GM12878 (cell line): ENCODE measurements at regions not wholly inside any gene's neighbourhood (a gene's known extent, or its start where the extent isn't known, plus 50 kb on each side); places are given as distances from the start of the nearest gene placed in this dataset.

Experiments
- ATAC-seq: fragments of 200-7000 bp; cut with Tn5 transposase; 3 replicates; pipeline ENCODE4 v1.9.1; 2020; ENCODE audit warnings: mild to moderate bottlenecking, moderate library complexity
- BruUV-seq: library from RNA; stranded (reverse); fragments of 400-500 nt; replicated peaks from 2 replicates; lab custom pipeline; 2021; lab: Mats Ljungman, UMichigan
- CTCF ChIA-PET: fragments of 300-600 bp; sonication (Branson Sonifier 250); formaldehyde crosslinking; extraction: SDS; loops from one replicate; lab custom pipeline; 2021; ENCODE audit warnings: inconsistent platforms; lab: Yijun Ruan, JAX
- POLR2A ChIA-PET: fragments of 350-600 bp; formaldehyde crosslinking; extraction: SDS; loops from one replicate; lab custom pipeline; 2021; ENCODE audit warnings: inconsistent platforms; lab: Charles Lee
- RAD21 ChIA-PET: fragments of 300-600 bp; sonication (Branson Sonifier 250); formaldehyde crosslinking; loops from one replicate; lab custom pipeline; 2023; ENCODE audit warnings: antibody characterized with exemption; ENCODE audit not compliant: unreplicated experiment; lab: Charles Lee
- SMC1A ChIA-PET: fragments of 300-600 bp; sonication (Branson Sonifier 250); formaldehyde crosslinking; loops from one replicate; lab custom pipeline; 2023; ENCODE audit not compliant: unreplicated experiment, uncharacterized antibody; lab: Charles Lee
- DNase-seq: peaks from one replicate; pipeline ENCODE4 v3.0.0-alpha.2; 2011; ENCODE audit warnings: low read depth, low spot score
- FAIRE-seq: peaks from 3 replicates; lab custom pipeline; 2011; peaks lifted over from hg19 to GRCh38; lab: Jason Lieb, UNC
- H2AFZ ChIP-seq: 2 replicates; pipeline ENCODE4 v1.6.0; 2011; ENCODE audit warnings: low read depth, low read length, control low read depth; ENCODE audit not compliant: control insufficient read depth
- H3K27ac ChIP-seq: 2 replicates; pipeline ENCODE4 v1.5.1; 2011; ENCODE audit warnings: control low read depth; ENCODE audit not compliant: control insufficient read depth, insufficient read depth
- H3K27me3 ChIP-seq, 2 experiments: replicated peaks in 1 of 2; 2 replicates each; pipeline versions ENCODE4 v1.6.0 to v1.6.1; 2011; ENCODE audit warnings: low read length in 1 of 2; ENCODE audit not compliant: control insufficient read depth in 2 of 2, insufficient read depth in 2 of 2
- H3K36me3 ChIP-seq, 2 experiments: 2 replicates each; pipeline ENCODE4 v1.5.1; 2011; ENCODE audit warnings: low read length in 1 of 2; ENCODE audit not compliant: control insufficient read depth in 2 of 2, insufficient read depth in 2 of 2
- H3K4me1 ChIP-seq: 2 replicates; pipeline ENCODE4 v1.6.1; 2011; ENCODE audit warnings: mild to moderate bottlenecking, low read length, moderate library complexity, mixed read lengths; ENCODE audit not compliant: control insufficient read depth, insufficient read depth
- H3K4me2 ChIP-seq: 2 replicates; pipeline ENCODE4 v1.6.0; 2011; ENCODE audit warnings: control low read depth; ENCODE audit not compliant: control insufficient read depth, insufficient read depth
- H3K4me3 ChIP-seq: fragments of 200-600 bp; sonication (generic); 2 replicates; pipeline ENCODE4 v1.5.1; 2016
- H3K79me2 ChIP-seq: 2 replicates; pipeline ENCODE4 v1.6.0; 2011; ENCODE audit warnings: low read length; ENCODE audit not compliant: control insufficient read depth, insufficient read depth
- H3K9ac ChIP-seq: 2 replicates; pipeline ENCODE4 v1.8.0; 2011; ENCODE audit warnings: low read length, control low read depth, mixed read lengths; ENCODE audit not compliant: control insufficient read depth, insufficient read depth
- H3K9me3 ChIP-seq: replicated peaks from 3 replicates; pipeline ENCODE4 v1.5.1; 2011; ENCODE audit warnings: mild to moderate bottlenecking, low read length; ENCODE audit not compliant: control insufficient read depth, insufficient read depth
- H4K20me1 ChIP-seq: 2 replicates; pipeline ENCODE4 v1.6.0; 2011; ENCODE audit not compliant: control insufficient read depth, insufficient read depth
- CBX3 ChIP-seq: fragments of 200-600 bp; sonication (generic); IDR thresholded peaks from 2 replicates; pipeline ENCODE4 v1.6.1; 2016; ENCODE audit warnings: low read depth, borderline replicate concordance
- CHD2 ChIP-seq: IDR thresholded peaks from 2 replicates; pipeline ENCODE4 v1.6.1; 2011; ENCODE audit warnings: low read depth, low read length, improper control_type of control experiment, borderline replicate concordance
- HCFC1 ChIP-seq: fragments of 150-350 bp; IDR thresholded peaks from 2 replicates; pipeline ENCODE4 v1.6.1; 2014; ENCODE audit warnings: low read length
- IRF3 ChIP-seq: fragments of 450-650 bp; IDR thresholded peaks from 2 replicates; pipeline ENCODE4 v1.6.1; 2014; ENCODE audit warnings: mild to moderate bottlenecking
- KAT2A ChIP-seq: conservative IDR thresholded peaks from 2 replicates; pipeline ENCODE4 v1.6.1; 2011; ENCODE audit warnings: low read depth, low read length; ENCODE audit not compliant: control insufficient read depth
- MEF2B ChIP-seq: fragments of 450-650 bp; IDR thresholded peaks from 2 replicates; pipeline ENCODE4 v1.6.1; 2018; ENCODE audit warnings: mild to moderate bottlenecking, moderate library complexity; ENCODE audit not compliant: partially characterized antibody, poor library complexity, severe bottlenecking
- NR2C1 ChIP-seq: fragments of 450-650 bp; IDR thresholded peaks from 2 replicates; pipeline ENCODE4 v1.6.1; 2017; ENCODE audit warnings: antibody characterized with exemption, mild to moderate bottlenecking, moderate library complexity
- NR2C2 ChIP-seq: IDR thresholded peaks from 2 replicates; pipeline ENCODE4 v1.6.1; 2011; ENCODE audit warnings: borderline replicate concordance, low read depth; ENCODE audit not compliant: control insufficient read depth, insufficient read length
- PML ChIP-seq: IDR thresholded peaks from 2 replicates; pipeline ENCODE4 v1.6.1; 2012; ENCODE audit warnings: low read length, inconsistent platforms
- SMC3 ChIP-seq: IDR thresholded peaks from 2 replicates; pipeline ENCODE4 v1.6.1; 2011; ENCODE audit warnings: low read length, improper control_type of control experiment, borderline replicate concordance
- SP1 ChIP-seq: IDR thresholded peaks from one replicate; pipeline ENCODE4 v1.6.1; 2011; ENCODE audit warnings: low read depth, low read length
- STAT1 ChIP-seq: fragments of 450-650 bp; conservative IDR thresholded peaks from 2 replicates; pipeline ENCODE4 v1.6.1; 2014; ENCODE audit warnings: antibody characterized with exemption, mild to moderate bottlenecking
- ZSCAN29 ChIP-seq: fragments of 450-650 bp; IDR thresholded peaks from 2 replicates; pipeline ENCODE4 v1.6.1; 2017; ENCODE audit warnings: mild to moderate bottlenecking, moderate library complexity
- WGBS: methylation state at CpG from one replicate; pipeline ENCODE4 v1.1.6; 2016; ENCODE audit warnings: low lambda C conversion rate; ENCODE audit not compliant: insufficient replicate concordance, insufficient coverage; ENCODE audit errors: missing lambda C conversion rate; 5-methylcytosine and 5-hydroxymethylcytosine counted together
- in situ Hi-C: fragments of 300-500 bp; cut with MboI; formaldehyde crosslinking; loops from 9 replicates; pipeline ENCODE4 v1.14.3; 2018; ENCODE audit warnings: mixed read lengths
- intact Hi-C: fragments of 100-400 bp; cut with micrococcal nuclease; formaldehyde crosslinking; loops from one replicate; pipeline ENCODE4 v1.14.2; 2022; ENCODE audit not compliant: unreplicated experiment

- SMC1A ChIA-PET = interaction anchor here (1.2 to 16.8 kb wide), 3 partner anchors 9 to 12 kb away, joined by 4 to 275 read pairs (median 4); no protein-coding TSS in a partner anchor
- POLR2A ChIA-PET = no interaction called here
- FAIRE-seq (no peak), ATAC-seq (no peak), DNase-seq (no peak)
- Histone ChIP-seq H3K36me3 (peaks cover 0 to 6% of the 10 kb centered on the region in 2 experiments; a peak in 2 of 4 replicates), H3K4me2 (no peak overlapping the region), H3K9me3 (no peaks in the 10 kb centered on the region; the same call in 2 of the 3 replicates), H3K4me1 (no peaks in the 10 kb centered on the region), H3K79me2 (no peaks in the 10 kb centered on the region), H3K27ac (no peak overlapping the region), H3K4me3 (no peak overlapping the region), H4K20me1 (no peaks in the 10 kb centered on the region), H2AFZ (no peak overlapping the region), H3K27me3 (no peaks in the 10 kb centered on the region), H3K9ac (no peak overlapping the region)
- TF ChIP-seq PML = no peak
- 100% methylated on average over 4 of the region's 4 CpGs for WGBS
- no TSS peak for BruUV-seq
- intact Hi-C loops = no loop called here
- in situ Hi-C loops = no loop called here
- RAD21 ChIA-PET = interaction anchor here (1.6 to 2.8 kb wide), 5 partner anchors 8 to 142 kb away, joined by 4 to 9 read pairs (median 6); no protein-coding TSS in a partner anchor
- CTCF ChIA-PET = interaction anchor here (1.7 to 4.5 kb wide), 4 partner anchors 9 to 139 kb away, joined by 9 to 30 read pairs (median 10); no protein-coding TSS in a partner anchor
Observed at GRCh38 chr1:101299141-101299540, 62.3 kb downstream of the S1PR1 start.

GRCh38 chr1:101299710-101300109 lies 62.9 kb downstream of the S1PR1 start:
- in situ Hi-C loops = no loop called here
- no peak overlapping the region for H2AFZ ChIP-seq
- no peak for TF ChIP-seq SMC3
- TF ChIP-seq NR2C2 = no peak
- TF ChIP-seq ZSCAN29 = no peak
- TF ChIP-seq CBX3 = no peak
- TF ChIP-seq NR2C1 = no peak
- no peak for TF ChIP-seq MEF2B
- TF ChIP-seq SP1 = no peak
- TF ChIP-seq IRF3 = no peak
- TF ChIP-seq STAT1 = no peak
- TF ChIP-seq HCFC1 = no peak
- TF ChIP-seq KAT2A = no peak
- no peak for TF ChIP-seq CHD2

More at GRCh38 chr1:101299710-101300109, 62.9 kb downstream of the S1PR1 start:
- DNase-seq (no peak), ATAC-seq (no peak), FAIRE-seq (no peak)
- Histone ChIP-seq H3K4me2 (no peak overlapping the region), H4K20me1 (no peaks in the 10 kb centered on the region), H3K4me3 (no peak overlapping the region), H3K9me3 (no peaks in the 10 kb centered on the region; the same call in 2 of the 3 replicates), H3K4me1 (no peaks in the 10 kb centered on the region), H3K27me3 (no peaks in the 10 kb centered on the region), H3K27ac (no peak overlapping the region), H3K79me2 (no peaks in the 10 kb centered on the region), H3K9ac (no peak overlapping the region), H3K36me3 (peaks cover 0 to 6% of the 10 kb centered on the region in 2 experiments; a peak in 2 of 4 replicates)
- BruUV-seq = no TSS peak
- intact Hi-C loops = no loop called here
- ChIA-PET CTCF (interaction anchor here (0.6 to 4.5 kb wide), 8 partner anchors 9 to 384 kb away, joined by 3 to 30 read pairs (median 7); no protein-coding TSS in a partner anchor), POLR2A (no interaction called here), RAD21 (interaction anchor here (1.0 to 2.8 kb wide), 6 partner anchors 9 to 141 kb away, joined by 3 to 9 read pairs (median 6); no protein-coding TSS in a partner anchor), SMC1A (interaction anchor here (1.1 to 16.8 kb wide), 5 partner anchors 9 to 138 kb away, joined by 3 to 275 read pairs (median 4); no protein-coding TSS in a partner anchor)
- WGBS = 98% methylated on average over 3 of the region's 3 CpGs
